H9 (cell line): ENCODE measurements at regions not wholly inside any gene's neighbourhood (a gene's known extent, or its start where the extent isn't known, plus 50 kb on each side); places are given as distances from the start of the nearest gene placed in this dataset.

Experiments
- DNase-seq: peaks from one replicate; pipeline ENCODE4 v3.0.0-alpha.2; 2017
- H2AFZ ChIP-seq: one replicate; pipeline ENCODE4 v1.6.1; 2013; ENCODE audit warnings: mild to moderate bottlenecking, low read length, control low read depth, moderate library complexity
- H2AK5ac ChIP-seq: 2 replicates; pipeline ENCODE4 v1.6.1; 2013; ENCODE audit warnings: low read length, control low read depth, mixed read lengths; ENCODE audit not compliant: insufficient read length
- H2BK120ac ChIP-seq: one replicate; pipeline ENCODE4 v1.6.1; 2013; ENCODE audit warnings: low read depth, mild to moderate bottlenecking, low read length, control low read depth, inconsistent platforms; ENCODE audit not compliant: poor library complexity, severe bottlenecking
- H2BK12ac ChIP-seq: 2 replicates; pipeline ENCODE4 v1.6.1; 2013; ENCODE audit warnings: low read length, control low read depth, mixed read lengths, low read depth; ENCODE audit not compliant: insufficient read length
- H2BK15ac ChIP-seq: 2 replicates; pipeline ENCODE4 v1.6.1; 2013; ENCODE audit warnings: low read depth, low read length, control low read depth
- H2BK20ac ChIP-seq: one replicate; pipeline ENCODE4 v1.6.1; 2013; ENCODE audit warnings: low read depth, mild to moderate bottlenecking, low read length, control low read depth, inconsistent platforms; ENCODE audit not compliant: poor library complexity, severe bottlenecking
- H2BK5ac ChIP-seq: 2 replicates; pipeline ENCODE4 v1.6.1; 2013; ENCODE audit warnings: low read length, control low read depth, mixed read lengths; ENCODE audit not compliant: insufficient read length
- H3K14ac ChIP-seq: 2 replicates; pipeline ENCODE4 v1.6.1; 2013; ENCODE audit warnings: low read length, control low read depth; ENCODE audit not compliant: insufficient read depth
- H3K18ac ChIP-seq: 2 replicates; pipeline ENCODE4 v1.6.1; 2013; ENCODE audit warnings: low read depth, mild to moderate bottlenecking, mixed read lengths, low read length, control low read depth; ENCODE audit not compliant: insufficient read length
- H3K23ac ChIP-seq: 2 replicates; pipeline ENCODE4 v1.6.1; 2013; ENCODE audit warnings: low read length, control low read depth, mixed read lengths, low read depth; ENCODE audit not compliant: insufficient read length
- H3K23me2 ChIP-seq: 2 replicates; pipeline ENCODE4 v1.6.1; 2013; ENCODE audit warnings: low read depth, mild to moderate bottlenecking, mixed read lengths, low read length, control low read depth; ENCODE audit not compliant: insufficient read length, poor library complexity, severe bottlenecking
- H3K27ac ChIP-seq: 2 replicates; pipeline ENCODE4 v1.5.1; 2013; ENCODE audit warnings: low read length, control low read depth, mixed read lengths, low read depth; ENCODE audit not compliant: insufficient read length
- H3K27me3 ChIP-seq: 2 replicates; pipeline ENCODE4 v1.6.1; 2013; ENCODE audit warnings: low read length, control low read depth, inconsistent platforms; ENCODE audit not compliant: insufficient read depth
- H3K4ac ChIP-seq: 2 replicates; pipeline ENCODE4 v1.6.1; 2013; ENCODE audit warnings: low read depth, mild to moderate bottlenecking, control low read depth, inconsistent platforms, low read length, moderate library complexity
- H3K4me1 ChIP-seq: 2 replicates; pipeline ENCODE4 v1.6.1; 2013; ENCODE audit warnings: low read length, control low read depth, inconsistent platforms; ENCODE audit not compliant: insufficient read depth
- H3K4me2 ChIP-seq: 2 replicates; pipeline ENCODE4 v1.6.1; 2013; ENCODE audit warnings: low read length, control low read depth, mixed read lengths; ENCODE audit not compliant: insufficient read length, insufficient read depth
- H3K56ac ChIP-seq: 2 replicates; pipeline ENCODE4 v1.6.1; 2013; ENCODE audit warnings: low read depth, mild to moderate bottlenecking, mixed read lengths, low read length, control low read depth; ENCODE audit not compliant: insufficient read length
- H3K79me1 ChIP-seq: 2 replicates; pipeline ENCODE4 v1.6.1; 2013; ENCODE audit warnings: low read depth, mild to moderate bottlenecking, moderate library complexity, low read length, control low read depth, inconsistent platforms; ENCODE audit not compliant: insufficient read depth, poor library complexity, severe bottlenecking
- H3K79me2 ChIP-seq: 2 replicates; pipeline ENCODE4 v1.6.1; 2013; ENCODE audit warnings: low read length, control low read depth, inconsistent platforms; ENCODE audit not compliant: insufficient read depth
- H3K9ac ChIP-seq: 2 replicates; pipeline ENCODE4 v1.6.1; 2013; ENCODE audit warnings: low read length, control low read depth, mixed read lengths; ENCODE audit not compliant: insufficient read length; ENCODE audit errors: extremely low read depth
- H3K9me3 ChIP-seq: one replicate; pipeline ENCODE4 v1.6.1; 2013; ENCODE audit warnings: low read depth, low read length, inconsistent platforms; ENCODE audit not compliant: control insufficient read depth
- H3T11ph ChIP-seq: one replicate; pipeline ENCODE4 v1.6.1; 2013; ENCODE audit warnings: mild to moderate bottlenecking, low read length, control low read depth, inconsistent platforms
- H4K20me1 ChIP-seq: one replicate; pipeline ENCODE4 v1.6.1; 2013; ENCODE audit not compliant: control insufficient read depth, insufficient read length, insufficient read depth
- H4K5ac ChIP-seq: 2 replicates; pipeline ENCODE4 v1.6.1; 2013; ENCODE audit warnings: low read depth, mild to moderate bottlenecking, mixed read lengths, low read length, control low read depth; ENCODE audit not compliant: insufficient read length
- H4K8ac ChIP-seq: replicated peaks from 2 replicates; pipeline ENCODE4 v1.6.1; 2013; ENCODE audit warnings: low read length, control low read depth, mixed read lengths, low read depth; ENCODE audit not compliant: insufficient read length
- H4K91ac ChIP-seq: 2 replicates; pipeline ENCODE4 v1.6.1; 2013; ENCODE audit warnings: low read depth, mild to moderate bottlenecking, moderate library complexity, mixed read lengths, low read length, control low read depth; ENCODE audit not compliant: insufficient read length
- H3K27ac Mint-ChIP-seq, 3 experiments: 2 replicates in 2 of 3; 3 replicates in 1 of 3; pipeline ENCODE4 v1.8.0; 2020 to 2021; ENCODE audit warnings: mixed read lengths in 3 of 3, mild to moderate bottlenecking in 1 of 3, moderate library complexity in 1 of 3
- H3K27me3 Mint-ChIP-seq: 2 replicates; pipeline ENCODE4 v1.8.0; 2021; ENCODE audit warnings: low read depth, mild to moderate bottlenecking, moderate library complexity, mixed read lengths
- H3K36me3 Mint-ChIP-seq, 3 experiments: 2 replicates in 2 of 3; 3 replicates in 1 of 3; pipeline ENCODE4 v1.8.0; 2020 to 2021; ENCODE audit warnings: low read depth in 3 of 3, mixed read lengths in 3 of 3; ENCODE audit not compliant: insufficient read depth in 1 of 3
- H3K4me1 Mint-ChIP-seq, 2 experiments: 2 replicates each; pipeline ENCODE4 v1.8.0; 2020; ENCODE audit warnings: mixed read lengths in 2 of 2
- H3K4me3 Mint-ChIP-seq, 2 experiments: 2 replicates in 1 of 2; 3 replicates in 1 of 2; pipeline ENCODE4 v1.8.0; 2020 to 2021; ENCODE audit warnings: mild to moderate bottlenecking in 2 of 2, mixed read lengths in 2 of 2, moderate library complexity in 1 of 2
- H3K9me3 Mint-ChIP-seq, 2 experiments: 2 replicates in 1 of 2; 3 replicates in 1 of 2; pipeline ENCODE4 v1.8.0; 2020; ENCODE audit warnings: mild to moderate bottlenecking in 2 of 2, mixed read lengths in 2 of 2, moderate library complexity in 1 of 2
- WGBS: extraction: QIAGEN DNeasy Blood & Tissue Kit; methylation state at CpG from one replicate; pipeline ENCODE4 v1.1.7; 2013; ENCODE audit warnings: missing lambda C conversion rate, low lambda C conversion rate, mixed read lengths; ENCODE audit not compliant: insufficient read length; ENCODE audit errors: extremely low coverage; 5-methylcytosine and 5-hydroxymethylcytosine counted together
- TF ChIP-seq, protein P1 (sequence below): fragments of 200-600 bp; sonication (generic); conservative IDR thresholded peaks from 3 replicates; pipeline ENCODE4 v1.8.0; 2021; ENCODE audit warnings: antibody characterized with exemption, mild to moderate bottlenecking

DNA sequence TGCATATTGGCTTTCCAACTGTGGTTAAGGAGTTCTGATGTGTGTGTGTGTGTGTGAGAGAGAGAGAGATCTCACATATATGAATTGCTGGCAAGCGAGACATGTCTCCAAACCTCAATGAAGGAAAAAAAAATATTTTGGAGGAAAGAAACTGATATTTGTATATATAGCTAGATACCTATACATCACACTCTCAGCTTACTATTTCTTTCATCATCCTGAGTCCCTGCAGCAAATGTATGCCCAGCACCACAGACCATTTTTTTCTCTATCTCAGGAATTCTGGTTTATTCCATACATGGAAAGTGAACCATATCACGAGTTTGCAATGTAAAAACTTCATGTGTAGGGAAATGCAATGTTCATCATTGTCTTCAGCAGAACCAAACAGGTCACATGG is 68.9 kb downstream of the MTERF1 start:
- no peak overlapping the region for H3K27ac Mint-ChIP-seq
- Histone ChIP-seq H2BK15ac (no peak overlapping the region), H3K23me2 (no peaks in the 10 kb centered on the region), H3K9me3 (no peaks in the 10 kb centered on the region), H3K4me1 (no peaks in the 10 kb centered on the region), H3T11ph (no peak overlapping the region), H3K79me2 (no peaks in the 10 kb centered on the region), H3K56ac (no peak overlapping the region), H2BK12ac (no peak overlapping the region), H4K8ac (no peak overlapping the region), H4K5ac (no peak overlapping the region), H3K27ac (no peak overlapping the region), H2AFZ (no peak overlapping the region), H4K20me1 (no peaks in the 10 kb centered on the region), H3K23ac (no peak overlapping the region), H3K27me3 (no peaks in the 10 kb centered on the region), H3K4ac (no peak overlapping the region), H3K18ac (no peak overlapping the region), H2AK5ac (no peak overlapping the region), H3K79me1 (no peaks in the 10 kb centered on the region), H3K14ac (no peak overlapping the region), H2BK120ac (no peak overlapping the region), H4K91ac (no peak overlapping the region), H2BK20ac (no peak overlapping the region), H2BK5ac (no peak overlapping the region), H3K4me2 (no peak overlapping the region), H3K9ac (no peak overlapping the region)
- no peaks in the 10 kb centered on the region for H3K36me3 Mint-ChIP-seq
- H3K9me3 Mint-ChIP-seq, result no peaks in the 10 kb centered on the region; a peak in 1 of 5 replicates
- no peaks in the 10 kb centered on the region for H3K27me3 Mint-ChIP-seq
- DNase-seq, result no peak
- H3K4me3 Mint-ChIP-seq, result no peak overlapping the region
- H3K4me1 Mint-ChIP-seq, result no peaks in the 10 kb centered on the region
- TF ChIP-seq, protein P1, sequence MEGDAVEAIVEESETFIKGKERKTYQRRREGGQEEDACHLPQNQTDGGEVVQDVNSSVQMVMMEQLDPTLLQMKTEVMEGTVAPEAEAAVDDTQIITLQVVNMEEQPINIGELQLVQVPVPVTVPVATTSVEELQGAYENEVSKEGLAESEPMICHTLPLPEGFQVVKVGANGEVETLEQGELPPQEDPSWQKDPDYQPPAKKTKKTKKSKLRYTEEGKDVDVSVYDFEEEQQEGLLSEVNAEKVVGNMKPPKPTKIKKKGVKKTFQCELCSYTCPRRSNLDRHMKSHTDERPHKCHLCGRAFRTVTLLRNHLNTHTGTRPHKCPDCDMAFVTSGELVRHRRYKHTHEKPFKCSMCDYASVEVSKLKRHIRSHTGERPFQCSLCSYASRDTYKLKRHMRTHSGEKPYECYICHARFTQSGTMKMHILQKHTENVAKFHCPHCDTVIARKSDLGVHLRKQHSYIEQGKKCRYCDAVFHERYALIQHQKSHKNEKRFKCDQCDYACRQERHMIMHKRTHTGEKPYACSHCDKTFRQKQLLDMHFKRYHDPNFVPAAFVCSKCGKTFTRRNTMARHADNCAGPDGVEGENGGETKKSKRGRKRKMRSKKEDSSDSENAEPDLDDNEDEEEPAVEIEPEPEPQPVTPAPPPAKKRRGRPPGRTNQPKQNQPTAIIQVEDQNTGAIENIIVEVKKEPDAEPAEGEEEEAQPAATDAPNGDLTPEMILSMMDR, result no peak
- no CpG with 5 or more reads among the region's 2 CpGs for WGBS
